GM21367 (cell line): ENCODE measurements at regions not wholly inside any gene's neighbourhood (a gene's known extent, or its start where the extent isn't known, plus 50 kb on each side); places are given as distances from the start of the nearest gene placed in this dataset.

ENCODE experiments used
- ATAC-seq: cut with Tn5 transposase; IDR thresholded peaks from one replicate; pipeline ENCODE4 v1.9.1; 2021; ENCODE audit not compliant: unreplicated experiment

DNA sequence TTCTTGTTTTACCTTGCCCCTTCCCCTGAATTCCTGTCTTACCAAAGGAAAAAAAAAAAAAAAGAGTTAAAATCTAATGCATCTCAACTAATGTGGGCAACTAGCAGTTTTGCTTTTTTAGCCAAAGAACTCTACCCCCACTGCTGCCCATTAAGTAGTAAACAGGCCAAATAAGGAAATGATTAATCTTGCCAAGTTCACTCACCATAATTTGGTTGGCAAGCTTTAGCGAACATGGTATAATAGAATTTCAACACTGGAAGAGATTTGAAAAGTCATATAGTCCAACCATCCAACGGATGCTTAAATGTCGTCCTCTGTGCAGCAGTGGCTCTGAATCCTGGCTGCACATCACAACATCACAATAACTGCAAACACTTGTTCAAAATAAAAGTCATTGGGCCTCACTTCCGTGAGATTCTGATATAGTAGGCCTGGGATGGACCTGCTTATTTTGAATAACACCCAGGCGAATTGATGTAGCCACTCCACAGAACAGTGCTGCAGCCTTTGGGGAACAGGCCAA lies 142.0 kb upstream of the UBE2E1 start:
- no peak for ATAC-seq

DNA sequence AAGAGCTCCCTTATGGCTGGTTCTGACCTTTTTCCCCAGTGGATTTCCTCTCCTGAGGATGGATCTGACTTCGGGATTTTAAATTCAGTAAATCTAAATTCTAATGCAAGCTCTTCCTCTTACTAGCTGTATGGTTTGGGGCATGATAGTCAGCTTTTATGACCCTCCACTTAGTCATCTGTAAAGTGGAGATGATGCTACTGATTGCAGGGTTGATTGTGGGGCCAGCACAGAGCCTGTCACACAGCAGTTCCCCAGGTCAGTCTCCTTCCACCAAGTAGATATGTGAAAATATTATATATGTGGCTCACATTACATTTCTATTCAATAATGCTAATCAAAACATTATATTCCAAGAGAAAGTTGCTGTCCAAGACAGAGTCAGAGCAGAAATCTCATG lies 141.3 kb upstream of the UBE2E1 start:
- no peak for ATAC-seq

DNA sequence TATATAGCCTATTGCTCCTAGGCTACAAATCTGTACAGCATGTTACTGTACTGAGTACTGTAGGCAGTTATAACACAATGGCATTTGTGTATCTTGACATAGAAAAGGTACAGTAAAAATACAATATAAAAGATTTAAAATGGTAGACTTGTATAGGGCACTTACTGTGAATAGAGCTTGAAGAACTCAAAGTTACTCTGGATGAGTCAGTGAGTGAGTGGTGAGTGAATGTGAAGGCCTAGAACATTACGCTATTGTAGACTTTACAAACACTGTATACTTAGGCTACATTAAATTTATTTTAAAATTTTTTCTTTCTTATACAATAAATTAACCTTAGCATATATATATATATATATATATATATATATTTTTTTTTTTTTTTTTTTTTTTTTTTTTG lies 140.0 kb upstream of the UBE2E1 start:
- ATAC-seq, result no peak

DNA sequence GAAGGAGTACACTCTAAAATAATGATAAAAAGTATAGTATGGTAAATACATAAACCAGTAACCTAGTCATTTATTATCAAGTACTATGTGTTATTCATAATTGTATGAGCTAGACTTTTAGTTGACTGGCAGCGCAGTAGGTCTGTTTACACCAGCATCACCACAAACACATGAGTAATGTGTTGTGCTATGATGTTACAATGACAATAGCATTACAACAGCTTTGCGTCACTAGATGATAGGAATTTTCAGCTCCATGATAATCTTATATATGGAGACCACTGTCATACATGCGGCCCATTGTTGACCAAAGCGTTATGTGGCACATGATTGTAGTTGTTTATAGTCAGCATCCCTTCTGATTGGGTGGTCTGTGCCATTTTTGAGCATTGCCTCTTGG lies 138.9 kb upstream of the UBE2E1 start:
- no peak for ATAC-seq

DNA sequence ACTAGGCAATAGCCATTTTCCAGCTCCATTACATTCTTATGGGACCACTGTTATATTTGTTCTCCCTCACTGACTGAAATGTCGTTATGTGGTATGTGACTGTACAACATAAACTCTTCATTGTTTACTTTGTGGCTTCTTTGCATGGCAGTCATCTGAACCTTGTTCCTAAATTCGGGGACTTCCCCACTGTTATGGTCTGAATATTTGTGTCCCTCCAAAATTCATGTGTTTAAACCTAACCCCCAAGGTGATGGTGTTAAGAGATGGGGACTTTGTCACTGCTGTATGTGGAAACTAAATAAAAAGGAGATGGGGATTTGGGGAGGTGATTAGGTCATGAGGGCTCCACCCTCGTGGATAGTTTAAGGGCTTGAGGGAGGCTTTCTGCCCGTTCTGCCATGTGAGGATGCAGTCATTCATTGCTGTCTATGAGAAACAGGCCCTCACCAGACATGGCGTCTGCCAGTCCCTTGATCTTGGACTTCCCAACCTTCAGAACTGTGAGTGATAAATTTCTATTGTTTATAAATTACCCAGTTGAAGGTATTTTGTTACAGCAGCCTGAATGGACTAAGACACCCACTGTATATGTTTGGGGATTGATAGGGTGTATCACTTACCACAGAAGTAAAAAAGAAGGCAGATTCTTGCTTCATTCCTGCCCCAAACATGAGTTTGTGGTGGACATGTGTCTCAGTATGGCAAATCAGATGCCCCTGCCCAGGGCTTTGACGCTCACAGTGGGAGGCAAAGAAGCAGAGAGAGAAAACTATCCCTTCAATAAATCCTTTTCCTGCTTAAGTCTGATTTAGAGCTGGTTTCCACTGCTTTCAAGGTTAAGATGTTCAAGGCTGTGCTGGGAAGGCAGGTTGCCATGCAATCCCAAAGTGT lies 138.0 kb upstream of the UBE2E1 start:
- ATAC-seq, result no peak

DNA sequence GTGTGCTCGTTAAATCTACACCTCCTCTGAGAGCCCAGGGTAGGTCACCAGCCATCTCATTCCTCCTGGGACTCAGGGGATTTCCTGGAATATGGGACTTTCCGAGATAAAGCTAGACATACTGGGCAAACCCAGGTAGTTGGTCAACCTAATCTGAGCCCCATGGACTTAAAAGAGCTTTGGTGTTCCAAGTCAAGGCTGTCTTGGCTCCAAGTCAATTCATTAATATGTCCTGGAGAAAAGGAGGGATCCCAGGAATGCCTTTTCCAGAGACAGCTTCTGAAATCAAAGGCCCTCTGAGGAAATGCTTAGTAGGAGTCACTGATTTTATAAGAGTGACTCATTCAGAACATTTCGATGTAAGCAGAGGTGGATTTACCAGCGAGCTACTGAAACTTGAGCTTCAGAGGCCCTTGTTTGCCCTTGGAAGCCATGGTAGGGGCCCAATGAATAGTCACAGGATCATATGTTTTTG lies 137.3 kb upstream of the UBE2E1 start:
- ATAC-seq, result no peak

DNA sequence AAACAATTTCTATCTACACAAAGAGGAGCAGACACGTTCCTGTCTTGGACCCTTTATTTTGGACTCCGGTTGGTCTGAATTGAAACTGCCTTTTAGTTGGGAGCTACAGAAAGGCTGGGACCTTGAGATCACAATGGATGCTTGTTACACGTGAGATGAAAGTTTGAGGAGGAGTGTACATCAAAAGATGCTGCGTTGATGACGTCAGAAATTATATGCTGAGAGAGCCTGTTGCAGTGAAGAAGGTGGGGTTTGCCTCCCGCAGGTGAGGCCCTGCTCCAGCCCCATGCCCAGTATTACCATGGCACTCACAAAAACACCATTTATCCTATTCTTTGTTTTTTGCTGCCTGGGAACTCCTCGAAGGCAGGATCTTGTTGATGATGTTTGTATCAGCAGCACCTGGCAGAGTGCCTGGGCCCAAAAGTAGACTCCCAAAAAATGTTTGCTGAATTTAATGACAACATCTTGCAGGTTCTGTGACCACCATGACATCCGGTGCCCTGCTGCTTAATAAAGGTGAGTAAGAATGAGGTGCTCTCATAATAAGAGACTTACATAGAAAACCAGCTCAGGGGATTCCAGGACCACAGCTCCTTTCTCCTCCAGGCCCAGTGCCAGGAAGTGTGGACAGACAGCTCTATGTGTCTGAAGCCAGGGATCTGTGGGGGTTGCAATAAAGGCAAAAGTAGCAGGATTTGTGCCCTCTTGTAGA lies 136.1 kb upstream of the UBE2E1 start:
- no peak for ATAC-seq

DNA sequence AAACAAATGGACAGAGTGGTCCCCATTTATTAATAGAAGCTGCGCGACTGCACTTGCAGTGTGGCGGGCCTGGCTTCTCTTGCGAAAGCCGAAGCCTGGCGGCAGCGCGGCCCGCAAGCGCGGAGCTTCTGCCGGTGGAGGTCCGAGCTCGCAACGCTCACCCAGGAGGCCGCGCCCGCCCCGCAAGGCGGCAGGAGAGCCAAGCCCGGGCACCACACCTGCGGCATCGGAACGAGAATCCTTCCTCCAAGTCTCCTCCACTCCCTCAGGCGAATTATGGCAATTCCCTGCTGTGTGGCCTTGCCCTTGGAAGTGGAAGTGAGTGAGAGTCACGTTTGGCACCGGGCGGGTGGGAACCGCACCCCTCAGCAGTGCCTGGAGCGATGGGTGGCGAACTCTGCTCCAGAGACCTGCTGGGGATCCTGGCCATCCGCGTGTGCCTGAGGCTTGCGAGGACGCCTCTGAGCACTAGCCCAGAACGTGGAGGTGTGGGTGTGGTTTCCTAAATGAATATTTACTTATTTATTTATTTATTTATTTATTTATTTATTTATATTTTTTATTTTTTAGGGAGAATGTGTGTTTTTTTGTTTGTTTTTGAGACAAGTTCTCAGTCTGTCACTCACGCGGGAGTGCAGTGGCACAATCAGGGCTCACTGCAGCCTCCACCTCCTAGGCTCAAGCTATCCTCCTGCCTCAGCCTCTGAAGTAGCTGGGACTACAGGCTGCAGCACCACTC lies 133.7 kb upstream of the UBE2E1 start:
- ATAC-seq, result no peak

DNA sequence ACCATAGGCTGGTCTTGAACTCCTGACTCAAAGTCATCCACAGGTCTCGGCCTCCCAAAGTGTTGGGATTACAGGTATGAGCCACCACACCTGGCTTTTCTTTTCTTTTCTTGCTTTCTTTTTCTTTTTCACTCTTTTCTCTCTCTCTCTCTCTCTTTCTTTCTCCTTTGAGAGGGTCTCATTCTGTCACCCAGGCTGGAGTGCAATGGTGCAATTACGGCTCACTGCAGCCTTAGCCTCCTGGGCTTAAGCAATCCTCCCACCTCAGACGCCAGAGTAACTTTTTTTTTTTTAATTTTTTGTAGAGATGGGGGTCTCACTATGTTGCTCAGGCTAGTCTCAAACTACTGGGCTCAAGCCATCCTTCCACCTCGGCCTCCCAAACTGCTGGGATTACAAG lies 133.1 kb upstream of the UBE2E1 start:
- ATAC-seq, result no peak

DNA sequence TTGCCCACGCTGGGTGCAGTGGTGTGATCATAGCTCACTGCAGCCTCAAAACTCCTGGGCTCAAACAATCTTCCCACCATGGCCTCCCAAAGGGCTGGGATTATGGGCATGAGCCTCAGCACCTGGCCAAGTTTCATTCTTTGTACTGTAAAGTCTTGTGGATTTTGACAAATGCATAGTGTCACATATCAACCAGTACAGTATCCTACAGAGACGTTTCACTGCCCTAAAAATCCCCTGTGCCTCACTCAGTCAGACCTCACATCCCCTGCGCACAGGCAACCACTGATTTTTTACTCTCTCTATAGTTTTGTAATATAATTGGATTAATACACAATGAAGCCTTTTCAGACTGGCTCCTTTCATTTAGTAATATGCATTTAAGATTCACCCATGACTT lies 130.7 kb upstream of the UBE2E1 start:
- ATAC-seq, result no peak

DNA sequence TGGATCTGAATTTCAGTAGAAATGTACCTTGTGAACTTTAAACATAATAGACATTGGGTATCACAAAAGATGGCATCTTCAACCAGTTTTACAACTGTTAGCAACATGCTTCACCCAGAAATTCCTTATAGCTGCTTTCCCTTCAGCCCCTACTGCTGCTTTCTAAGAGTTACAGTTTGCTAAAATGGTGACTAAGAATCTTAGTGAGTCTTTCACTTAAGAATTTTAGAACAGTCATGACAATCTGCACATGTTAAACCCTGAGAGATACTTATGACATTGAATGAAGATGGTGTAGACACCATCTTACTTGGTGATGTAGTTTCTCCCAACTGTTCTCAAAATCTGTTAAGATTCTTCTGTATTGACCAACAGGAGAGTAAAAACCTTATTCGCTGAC lies 129.7 kb upstream of the UBE2E1 start:
- no peak for ATAC-seq

DNA sequence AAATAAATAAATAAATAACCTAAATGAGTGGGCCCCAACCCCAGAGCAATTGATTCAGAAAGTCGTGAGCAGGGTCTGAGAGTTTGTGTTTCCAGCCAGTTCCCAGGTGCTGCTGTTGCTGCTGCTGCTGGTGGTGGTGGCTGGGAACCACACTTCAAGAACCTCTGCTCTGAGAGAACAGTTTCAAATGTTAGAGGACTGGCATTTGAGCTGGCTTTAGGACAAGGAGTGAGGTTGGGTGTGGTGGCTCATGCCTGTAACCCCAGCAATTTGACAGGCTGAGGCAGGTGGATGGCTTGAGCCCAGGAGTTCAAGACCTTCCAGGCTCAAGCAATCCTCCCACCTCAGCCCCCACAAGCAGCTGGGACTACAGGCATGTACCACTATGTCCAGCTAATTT lies 123.1 kb upstream of the UBE2E1 start:
- ATAC-seq, result no peak

DNA sequence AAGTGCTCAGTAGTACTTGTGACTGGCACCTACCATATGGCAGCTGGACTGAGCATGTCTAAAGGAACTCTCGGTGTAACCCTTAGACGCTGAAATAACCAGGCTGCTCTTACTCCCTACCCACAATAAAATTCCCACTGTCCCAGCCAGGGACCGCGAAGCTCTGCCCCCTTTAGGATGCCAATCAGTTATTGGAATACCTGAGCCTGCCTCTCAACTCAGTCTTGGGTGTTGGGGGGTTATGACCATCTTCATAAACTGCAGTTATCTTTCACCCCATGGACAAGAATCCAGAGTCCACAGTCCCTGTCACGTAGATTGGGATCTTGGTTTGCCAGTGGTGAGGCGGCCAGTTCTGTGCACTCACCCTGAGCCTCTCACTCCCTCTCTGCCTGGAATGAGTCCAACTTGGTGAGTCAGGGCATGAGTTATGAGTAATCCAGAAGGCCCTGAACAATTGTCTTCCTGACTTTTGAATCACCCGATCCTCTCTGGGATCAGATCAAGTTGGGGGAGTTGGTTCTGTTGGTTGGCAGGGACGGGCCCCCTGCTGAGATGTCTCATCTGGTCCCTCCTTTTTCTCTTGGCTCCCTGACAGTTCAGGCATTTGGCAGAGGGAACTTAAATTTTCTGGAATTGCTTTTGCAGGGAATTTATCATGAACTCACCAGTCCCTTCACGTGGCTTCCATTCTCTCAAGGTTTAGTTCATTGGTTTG lies 120.1 kb upstream of the UBE2E1 start:
- ATAC-seq, result no peak

DNA sequence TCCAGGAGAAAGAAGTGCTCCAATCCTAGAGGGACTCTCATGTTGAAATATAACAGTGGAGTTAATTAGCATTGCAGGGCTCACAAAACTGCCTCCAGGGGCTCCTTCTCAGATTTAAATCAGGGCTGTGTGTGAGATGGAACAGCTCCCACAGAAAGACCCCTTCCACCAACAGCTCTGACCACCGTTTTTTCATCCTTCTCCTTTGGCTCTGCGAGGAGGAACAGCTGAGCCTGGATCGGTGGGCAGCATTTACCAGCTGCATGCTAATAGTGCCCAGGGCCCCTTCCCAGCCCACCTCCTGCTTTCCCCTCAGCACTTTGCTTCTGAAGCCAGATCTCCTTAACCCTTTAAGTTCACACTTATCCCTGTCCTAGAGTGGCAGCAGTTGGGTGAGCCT lies 119.2 kb upstream of the UBE2E1 start:
- ATAC-seq, result no peak

DNA sequence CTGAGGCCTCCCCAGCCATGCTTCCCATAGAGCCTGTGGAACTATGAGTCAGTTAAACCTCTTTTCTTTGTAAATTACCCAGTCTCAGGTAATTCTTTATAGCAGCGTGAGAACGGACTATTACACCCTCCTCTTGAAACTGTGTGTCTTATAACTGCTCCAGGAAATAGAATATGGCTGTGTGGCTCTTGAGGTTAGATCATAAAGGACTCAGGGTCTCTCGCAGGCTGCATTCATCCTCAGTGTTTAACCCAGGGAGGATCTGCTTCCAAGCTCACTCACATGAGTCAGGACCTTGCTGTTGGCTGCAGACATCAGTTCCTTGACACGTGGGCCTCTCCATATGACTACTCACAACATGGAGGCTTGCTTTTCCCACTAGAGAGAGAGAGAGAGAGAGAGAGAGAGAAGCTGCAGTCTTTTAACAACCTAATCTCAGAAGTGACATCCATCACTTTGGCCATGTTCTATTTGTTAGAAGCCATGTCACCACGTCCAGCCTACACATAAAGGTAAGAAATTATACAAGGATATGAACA lies 114.3 kb upstream of the UBE2E1 start:
- ATAC-seq, result no peak

DNA sequence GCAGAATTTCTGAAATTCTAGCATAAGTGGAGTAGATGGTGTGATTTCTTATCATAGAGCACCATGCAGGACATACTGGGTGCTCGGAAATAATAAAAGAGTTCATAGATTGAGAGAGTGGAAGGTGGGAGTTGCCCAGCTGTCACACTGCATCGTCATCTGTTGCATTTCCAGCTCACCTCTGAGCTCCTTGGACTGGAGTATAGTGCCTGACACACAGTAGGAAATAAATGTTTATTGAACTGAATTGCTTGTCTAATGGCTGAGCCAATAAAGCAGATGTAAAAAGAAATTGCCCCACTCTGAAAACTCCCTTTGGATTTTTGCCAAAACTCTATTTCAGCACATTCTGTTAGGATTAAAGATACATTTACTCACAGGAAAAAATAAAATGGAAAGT lies 108.9 kb upstream of the UBE2E1 start:
- no peak for ATAC-seq

DNA sequence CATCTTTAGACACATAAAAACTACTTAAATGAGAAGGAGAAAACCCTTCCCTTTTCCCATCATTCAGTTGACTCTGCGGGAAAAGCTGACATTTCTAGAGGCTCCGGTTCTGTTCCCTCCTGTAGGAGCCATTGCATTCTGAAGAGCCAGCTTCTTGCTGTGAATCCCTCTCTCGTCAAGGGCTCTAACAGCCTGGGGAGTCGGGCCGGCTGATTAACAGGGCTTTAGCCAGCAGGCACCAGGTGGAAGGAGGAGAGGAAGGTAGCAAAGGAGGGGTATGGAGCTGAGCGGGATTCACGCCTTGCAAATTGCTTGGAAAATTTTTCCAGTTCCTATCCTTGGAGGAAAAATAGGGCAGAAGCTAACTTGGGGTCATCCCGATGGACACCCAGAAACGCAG lies 108.3 kb upstream of the UBE2E1 start:
- ATAC-seq, result no peak

DNA sequence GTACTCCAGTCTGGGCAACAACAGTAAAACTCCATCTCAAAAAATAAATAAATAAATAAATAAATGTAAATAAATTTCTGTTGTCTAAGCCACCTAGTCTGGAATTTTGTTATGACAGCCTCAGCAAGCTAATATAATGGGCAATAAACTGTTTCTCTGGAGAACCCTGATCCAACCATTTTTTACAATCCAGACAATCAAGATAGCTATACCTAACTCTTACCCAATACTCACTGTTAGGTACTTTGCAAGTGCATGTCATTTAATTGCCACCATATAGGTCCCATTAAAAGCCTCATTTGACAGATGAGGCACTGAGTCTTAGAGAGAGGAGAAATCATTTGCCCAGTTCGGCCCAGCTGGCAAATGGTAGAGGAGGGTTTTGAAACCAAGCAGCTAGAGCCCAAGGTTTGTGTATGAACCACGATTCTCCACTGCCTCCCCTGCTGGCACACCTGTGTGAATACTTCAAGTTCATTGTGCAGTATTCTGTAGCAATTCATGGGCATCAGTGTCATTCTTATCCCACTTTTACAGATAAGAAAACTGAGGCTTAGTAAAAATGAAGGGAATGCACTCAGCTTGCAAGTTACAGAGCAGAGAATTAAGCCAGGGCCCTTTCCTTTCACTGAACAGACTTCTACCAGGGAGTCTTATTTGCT lies 107.0 kb upstream of the UBE2E1 start:
- no peak for ATAC-seq

DNA sequence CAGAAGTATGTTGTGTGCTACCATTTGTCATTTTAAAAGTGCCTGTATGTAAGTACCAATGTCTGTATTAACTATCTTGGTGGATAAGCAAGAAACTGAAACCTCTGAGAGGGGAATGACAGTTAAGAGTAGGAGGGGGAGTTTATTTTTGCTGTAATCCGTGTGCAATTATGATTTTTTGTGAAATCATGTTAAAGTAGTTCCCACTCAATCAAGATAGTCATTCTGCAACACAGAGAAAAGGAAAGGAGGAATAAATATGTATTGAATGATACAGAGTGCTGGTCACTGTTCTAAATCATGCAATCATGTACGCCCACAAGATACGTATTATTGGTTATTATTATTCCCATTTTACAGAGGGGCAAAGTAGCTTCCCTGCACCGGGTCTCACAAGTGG lies 105.1 kb upstream of the UBE2E1 start:
- no peak for ATAC-seq
